Pancreas (tissue), 10 donors: ENCODE measurements at regions not wholly inside any gene's neighbourhood (a gene's known extent, or its start where the extent isn't known, plus 50 kb on each side); places are given as distances from the start of the nearest gene placed in this dataset.

Experiments
- ATAC-seq, 4 donors: fragments of 200-7000 bp; cut with Tn5 transposase; one replicate each; pipeline versions ENCODE4 v1.8.0 to v1.9.1; 2020; ENCODE audit warnings: mild to moderate bottlenecking in 4 of 4, moderate library complexity in 4 of 4
- DNase-seq, 6 donors: peaks; one replicate each; pipeline ENCODE4 v3.0.0-alpha.2; 2020
- FAIRE-seq: peaks from 2 replicates; lab custom pipeline; 2012; peaks lifted over from hg19 to GRCh38; lab: Jason Lieb, UNC
- H3K27ac ChIP-seq, 4 donors: fragments of 200-600 bp; sonication (generic); 1 replicate in 3 of 4; 2 replicates in 1 of 4; pipeline versions ENCODE4 v1.5.0 to v1.8.0; 2020
- H3K27me3 ChIP-seq, 4 donors: fragments of 200-600 bp; one replicate each; pipeline ENCODE4 v1.8.0; 2021
- H3K36me3 ChIP-seq, 3 donors: fragments of 200-600 bp; sonication (generic) in 1 of 3; one replicate each; pipeline versions ENCODE4 v1.5.0 to v1.8.0; 2020 to 2021
- H3K4me1 ChIP-seq, 3 donors: fragments of 200-600 bp; one replicate each; pipeline ENCODE4 v1.8.0; 2021
- H3K4me3 ChIP-seq, 4 donors: fragments of 200-600 bp; sonication (generic) in 2 of 4; one replicate each; pipeline versions ENCODE4 v1.5.0 to v1.8.0; 2020 to 2021
- H3K9me3 ChIP-seq, 4 donors: fragments of 200-600 bp; one replicate each; pipeline ENCODE4 v1.8.0; 2021
- CTCF ChIP-seq, 4 donors: fragments of 200-600 bp; sonication (generic) in 3 of 4; IDR thresholded peaks; one replicate each; pipeline versions ENCODE4 v1.5.0 to v1.8.0; 2021; ENCODE audit warnings: antibody characterized with exemption in 4 of 4
- WGBS, 2 donors: extraction: QIAGEN DNeasy Blood & Tissue Kit; methylation state at CpG; one replicate each; pipeline ENCODE4 v1.1.7; 2013; 5-methylcytosine and 5-hydroxymethylcytosine counted together
- intact Hi-C, 3 donors: fragments of 100-400 bp; cut with DNase I; formaldehyde crosslinking; loops; one replicate each; pipeline versions ENCODE4 v1.11.1 to v1.14.2; 2022
- donor health status: healthy with polysubstance abuse.
- donor health status: DM: no; HTN: no; CAD: no; lungs with moderate emphysema.
- donor health status: DM: no; HTN: no; CAD: no.
- donor health status: control.
- donor health status: control.
- donor health status: Bipolar disorder and iron deficiency.
- donor health status: DM: yes; HTN: yes; CAD: no.
- donor health status: DM: no; HTN: no; CAD: no.
- donor health status: DM: no; HTN: no; CAD: no.
- donor health status: DM: yes; HTN: yes; CAD: no.

- FAIRE-seq (no peak), ATAC-seq (no peak)
Measured at GRCh38 chr10:23556727-23557440, 118.0 kb downstream of the OTUD1 start.

GRCh38 chr10:23557777-23558176 lies 118.9 kb downstream of the OTUD1 start:
- no peak for TF ChIP-seq CTCF (IDR thresholded peaks at IDR 0.05)
- intact Hi-C loops = no loop called here
- H3K9me3 ChIP-seq = no peaks in the 10 kb centered on the region
- peak overlapping the region in 2 of 4 donors; percentile 66 to 72 for H3K27ac ChIP-seq
- DNase-seq = no peak
- H3K36me3 ChIP-seq = no peaks in the 10 kb centered on the region
- ATAC-seq = peak in 2 of 4 donors; percentile 6 to 10
- H3K4me1 ChIP-seq = peaks cover 0 to 7% (median 0%) of the 10 kb centered on the region in 3 donors
- H3K27me3 ChIP-seq = no peaks in the 10 kb centered on the region
- FAIRE-seq = no peak
- no peak overlapping the region for H3K4me3 ChIP-seq
- WGBS, 2 donors = 64 to 77% methylated on average over 4 of the region's 4 CpGs

More at GRCh38 chr10:23556727-23557440, 118.0 kb downstream of the OTUD1 start:
- Histone ChIP-seq H3K9me3 (no peaks in the 10 kb centered on the region), H3K4me3 (no peak overlapping the region), H3K27me3 (no peaks in the 10 kb centered on the region), H3K27ac (no peak overlapping the region), H3K4me1 (peaks cover 0 to 7% (median 0%) of the 10 kb centered on the region in 3 donors), H3K36me3 (no peaks in the 10 kb centered on the region)
- TF ChIP-seq CTCF (IDR thresholded peaks at IDR 0.05) = no peak
- 91 to 93% methylated on average over 5 of the region's 5 CpGs for WGBS, 2 donors
- no peak for DNase-seq
- intact Hi-C loops = no loop called here

GRCh38 chr10:23558361-23558799 lies 119.5 kb downstream of the OTUD1 start:
- intact Hi-C loops = no loop called here
- ATAC-seq (peak; percentile 87 to 94 (median 92)), DNase-seq (peak in 2 of 6 donors; percentile 25 to 30), FAIRE-seq (peak; percentile 9)
- 12 to 13% methylated on average over 6 of the region's 6 CpGs for WGBS, 2 donors
- Histone ChIP-seq H3K4me1 (peaks cover 0 to 7% (median 0%) of the 10 kb centered on the region in 3 donors), H3K27me3 (no peaks in the 10 kb centered on the region), H3K9me3 (no peaks in the 10 kb centered on the region), H3K4me3 (peak overlapping the region in 2 of 4 donors; percentile 1 to 6), H3K27ac (peak overlapping the region in 3 of 4 donors; percentile 10 to 72 (median 66)), H3K36me3 (no peaks in the 10 kb centered on the region)
- no peak for TF ChIP-seq CTCF (IDR thresholded peaks at IDR 0.05)

GRCh38 chr10:23568996-23569395 lies 130.1 kb downstream of the OTUD1 start:
- Histone ChIP-seq H3K4me1 (no peaks in the 10 kb centered on the region), H3K9me3 (no peaks in the 10 kb centered on the region), H3K36me3 (no peaks in the 10 kb centered on the region), H3K27me3 (no peaks in the 10 kb centered on the region), H3K4me3 (no peak overlapping the region), H3K27ac (no peak overlapping the region)
- WGBS, 2 donors = 12 to 15% methylated on average over 3 of the region's 3 CpGs
- ATAC-seq (no peak), DNase-seq (no peak), FAIRE-seq (no peak)
- TF ChIP-seq CTCF (IDR thresholded peaks at IDR 0.05) = no peak
- intact Hi-C loops = no loop called here

GRCh38 chr10:23571884-23572283 lies 133.0 kb downstream of the OTUD1 start:
- Histone ChIP-seq H3K4me1 (no peaks in the 10 kb centered on the region), H3K4me3 (no peak overlapping the region), H3K9me3 (no peaks in the 10 kb centered on the region), H3K36me3 (no peaks in the 10 kb centered on the region), H3K27ac (no peak overlapping the region), H3K27me3 (no peaks in the 10 kb centered on the region)
- intact Hi-C loops = no loop called here
- FAIRE-seq (no peak), ATAC-seq (no peak), DNase-seq (no peak)
- no peak for TF ChIP-seq CTCF (IDR thresholded peaks at IDR 0.05)
